Ishikawa (cell line): ENCODE measurements at regions not wholly inside any gene's neighbourhood (a gene's known extent, or its start where the extent isn't known, plus 50 kb on each side); places are given as distances from the start of the nearest gene placed in this dataset.

Source experiments
- CEBPB ChIP-seq: IDR thresholded peaks from 2 replicates; pipeline ENCODE4 v1.6.1; 2012
- CREB1 ChIP-seq: IDR thresholded peaks from 2 replicates; pipeline ENCODE4 v1.6.1; 2012; ENCODE audit warnings: low read depth
- EGR1 ChIP-seq: IDR thresholded peaks from 2 replicates; pipeline ENCODE4 v1.6.1; 2012
- EP300 ChIP-seq: IDR thresholded peaks from 2 replicates; pipeline ENCODE4 v1.6.1; 2012; ENCODE audit warnings: borderline replicate concordance
- FOXM1 ChIP-seq: IDR thresholded peaks from 2 replicates; pipeline ENCODE4 v1.6.1; 2012; ENCODE audit warnings: low read depth, borderline replicate concordance
- NFIC ChIP-seq: IDR thresholded peaks from 2 replicates; pipeline ENCODE4 v1.6.1; 2012
- RAD21 ChIP-seq: IDR thresholded peaks from 2 replicates; pipeline ENCODE4 v1.6.1; 2012; ENCODE audit warnings: low read depth
- REST ChIP-seq: IDR thresholded peaks from 2 replicates; pipeline ENCODE4 v1.6.1; 2012; ENCODE audit warnings: low read depth, mild to moderate bottlenecking
- TAF1 ChIP-seq: IDR thresholded peaks from 2 replicates; pipeline ENCODE4 v1.6.1; 2012; ENCODE audit warnings: low read depth, mild to moderate bottlenecking
- TCF12 ChIP-seq: IDR thresholded peaks from 2 replicates; pipeline ENCODE4 v1.6.1; 2012; ENCODE audit warnings: low read depth
- TEAD4 ChIP-seq: IDR thresholded peaks from 2 replicates; pipeline ENCODE4 v1.6.1; 2012
- YY1 ChIP-seq: IDR thresholded peaks from 2 replicates; pipeline ENCODE4 v1.6.1; 2012; ENCODE audit warnings: low read depth
- ZBTB7A ChIP-seq: IDR thresholded peaks from 2 replicates; pipeline ENCODE4 v1.6.1; 2012; ENCODE audit warnings: low read depth
- TF ChIP-seq, protein P1 (sequence below): IDR thresholded peaks from 2 replicates; pipeline ENCODE4 v1.6.1; 2012
- TF ChIP-seq, protein P2 (sequence below): IDR thresholded peaks from 2 replicates; pipeline ENCODE4 v1.6.1; 2012

- TF ChIP-seq, protein P1, sequence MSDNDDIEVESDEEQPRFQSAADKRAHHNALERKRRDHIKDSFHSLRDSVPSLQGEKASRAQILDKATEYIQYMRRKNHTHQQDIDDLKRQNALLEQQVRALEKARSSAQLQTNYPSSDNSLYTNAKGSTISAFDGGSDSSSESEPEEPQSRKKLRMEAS: no peak
- TF ChIP-seq, protein P2, sequence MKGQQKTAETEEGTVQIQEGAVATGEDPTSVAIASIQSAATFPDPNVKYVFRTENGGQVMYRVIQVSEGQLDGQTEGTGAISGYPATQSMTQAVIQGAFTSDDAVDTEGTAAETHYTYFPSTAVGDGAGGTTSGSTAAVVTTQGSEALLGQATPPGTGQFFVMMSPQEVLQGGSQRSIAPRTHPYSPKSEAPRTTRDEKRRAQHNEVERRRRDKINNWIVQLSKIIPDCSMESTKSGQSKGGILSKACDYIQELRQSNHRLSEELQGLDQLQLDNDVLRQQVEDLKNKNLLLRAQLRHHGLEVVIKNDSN: no peak
- no peak for TF ChIP-seq RAD21
- no peak for TF ChIP-seq EP300
- no peak for TF ChIP-seq CEBPB
Measured at GRCh38 chr14:87254331-87254874, 738.6 kb downstream of the GALC start.

GRCh38 chr14:87252103-87252502 lies 740.9 kb downstream of the GALC start:
- TF ChIP-seq CREB1 (no peak), TEAD4 (no peak), REST (no peak), YY1 (no peak), NFIC (no peak), CEBPB (no peak), RAD21 (no peak), EGR1 (no peak), FOXM1 (no peak), ZBTB7A (no peak), TAF1 (no peak), EP300 (no peak), TCF12 (no peak)
- TF ChIP-seq, protein P2: no peak
- TF ChIP-seq, protein P1: no peak

DNA sequence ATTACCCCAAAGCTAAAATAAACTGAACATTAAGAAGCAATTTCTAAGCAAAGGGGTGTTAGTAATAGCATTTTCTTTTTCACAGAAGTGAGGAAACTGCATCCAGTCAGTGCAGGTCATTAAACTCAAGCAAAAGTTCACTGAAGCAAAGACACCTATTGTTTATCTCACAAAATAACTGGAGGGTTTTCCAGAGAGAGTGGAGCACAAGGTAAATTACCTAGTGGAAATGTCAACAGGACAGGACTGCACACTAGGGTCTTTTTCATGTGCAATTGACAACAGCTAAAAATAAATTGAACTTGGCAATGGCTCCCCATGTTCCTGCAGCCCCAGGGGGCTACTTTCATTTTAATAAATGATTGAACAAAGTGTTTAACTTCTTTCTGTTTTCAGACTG lies 742.0 kb downstream of the GALC start:
- TF ChIP-seq ZBTB7A (no peak), EGR1 (no peak), NFIC (no peak), TCF12 (no peak), EP300 (no peak), YY1 (no peak), CEBPB (no peak), TEAD4 (no peak), TAF1 (no peak), REST (no peak), CREB1 (no peak), RAD21 (no peak), FOXM1 (no peak)
- TF ChIP-seq, protein P1: no peak
- TF ChIP-seq, protein P2: no peak

- TF ChIP-seq TCF12 (no peak), TAF1 (no peak), RAD21 (no peak), YY1 (no peak), NFIC (no peak), TEAD4 (no peak), ZBTB7A (no peak), EP300 (no peak), EGR1 (no peak)
- TF ChIP-seq, protein P2: no peak
Measured at GRCh38 chr14:87241018-87241768, 751.8 kb downstream of the GALC start.
